Heart left ventricle (tissue), 13 donors: ENCODE measurements at regions not wholly inside any gene's neighbourhood (a gene's known extent, or its start where the extent isn't known, plus 50 kb on each side); places are given as distances from the start of the nearest gene placed in this dataset.

Source experiments
- CTCF ChIP-seq, 12 donors: fragments of 200-600 bp; sonication (generic) in 4 of 12; IDR thresholded peaks; one replicate each; pipeline versions ENCODE4 v1.5.0 to v1.8.0; 2018 to 2022; ENCODE audit warnings: antibody characterized with exemption in 12 of 12, mild to moderate bottlenecking in 5 of 12
- POLR2A ChIP-seq, 2 donors: fragments of 450-650 bp; IDR thresholded peaks; one replicate each; pipeline ENCODE4 v1.6.1; 2017; ENCODE audit warnings: antibody characterized with exemption in 2 of 2, mild to moderate bottlenecking in 2 of 2, moderate library complexity in 2 of 2
- donor health status: ischemic (EF 13 %, LVEDD 7.1; RV severe dilation, severe dysfunction).
- donor health status: DM: no; HTN: yes; CAD: no.
- donor health status: DM: no; HTN: no; CAD: no.
- donor health status: ischemic (EF 25% LVEDD 6.9; RV normal size, moderate dysfunction).
- donor health status: ischemic (EF 25% LVEDD 5.7; RV mildly dilated, moderate dysfunction).
- donor health status: ischemic (EF 35%, LVEDD 5.7; RV mildly dilated, moderate dysfunction).
- donor health status: nonischemic (EF 11% LVEDD 7.7; RV severe dilation, severe dysfunction).
- donor health status: DM: yes; HTN: yes; CAD: no.
- donor health status: PGD.
- donor health status: ischemic (EF 29% LVEDD 5.4; RV normal size, mild dysfunction).
- donor health status: nonischemic (EF 23%, LVEDD 6.1; RV moderate dilation, normal function).

GRCh38 chr6:85383042-85383441 is 66.8 kb upstream of the NT5E start:
- TF ChIP-seq CTCF (IDR thresholded peaks at IDR 0.05) (no peak), POLR2A (IDR thresholded peaks at IDR 0.05) (no peak)
